GM18867 (cell line): ENCODE measurements at regions not wholly inside any gene's neighbourhood (a gene's known extent, or its start where the extent isn't known, plus 50 kb on each side); places are given as distances from the start of the nearest gene placed in this dataset.

Experiments used
- ATAC-seq: cut with Tn5 transposase; IDR thresholded peaks from one replicate; pipeline ENCODE4 v1.9.1; 2021; ENCODE audit warnings: mild to moderate bottlenecking, moderate library complexity; ENCODE audit not compliant: unreplicated experiment

DNA sequence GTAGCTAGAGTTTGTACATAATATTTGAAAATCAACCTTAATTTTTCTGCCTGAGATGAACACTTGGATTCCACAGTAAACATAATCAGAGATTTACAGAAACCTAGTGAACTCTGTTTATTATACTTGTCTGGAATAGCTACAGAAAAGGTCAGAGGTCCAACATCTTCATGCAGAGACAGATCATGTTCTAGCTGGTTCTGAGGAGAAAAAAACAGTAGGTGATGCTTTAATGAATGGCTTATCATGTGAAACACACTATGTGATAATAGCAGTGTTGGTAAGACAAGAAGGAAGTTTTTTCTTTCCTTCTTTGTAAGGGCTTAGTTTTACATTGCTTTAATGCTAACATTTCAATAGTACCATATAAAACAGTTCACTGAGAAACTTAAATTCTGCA lies 846.4 kb upstream of the ZEB2 start:
- ATAC-seq: no peak

DNA sequence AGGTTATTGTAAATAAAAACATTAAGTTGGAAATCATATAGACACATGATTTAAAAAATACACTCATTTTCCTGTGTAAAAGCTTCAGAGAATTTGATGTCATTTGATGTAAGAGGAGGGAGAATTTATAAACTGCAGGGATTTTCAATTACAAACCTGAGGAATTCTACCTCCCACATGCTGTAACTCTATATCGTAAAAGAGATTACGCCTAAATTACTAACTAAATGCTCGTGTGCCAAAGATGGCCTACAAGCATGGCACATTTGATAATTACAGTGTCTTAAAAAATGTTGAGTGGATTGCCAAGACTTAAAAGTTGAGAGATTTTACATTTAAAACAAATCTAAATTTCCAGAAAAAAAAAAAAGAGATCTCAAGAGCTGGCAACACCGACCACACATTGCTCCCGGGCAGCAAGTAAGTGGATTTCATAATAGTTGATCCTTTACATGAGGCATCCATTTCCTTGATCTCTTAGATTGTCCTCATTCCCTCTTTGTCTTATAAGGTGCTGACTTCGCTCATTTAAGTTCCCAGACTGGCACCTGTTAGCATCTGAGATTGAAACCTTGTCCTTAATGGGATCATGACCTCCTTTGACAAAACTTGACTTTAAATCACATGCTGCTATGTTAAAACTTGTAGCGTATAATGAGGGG lies 840.3 kb upstream of the ZEB2 start:
- ATAC-seq: no peak

DNA sequence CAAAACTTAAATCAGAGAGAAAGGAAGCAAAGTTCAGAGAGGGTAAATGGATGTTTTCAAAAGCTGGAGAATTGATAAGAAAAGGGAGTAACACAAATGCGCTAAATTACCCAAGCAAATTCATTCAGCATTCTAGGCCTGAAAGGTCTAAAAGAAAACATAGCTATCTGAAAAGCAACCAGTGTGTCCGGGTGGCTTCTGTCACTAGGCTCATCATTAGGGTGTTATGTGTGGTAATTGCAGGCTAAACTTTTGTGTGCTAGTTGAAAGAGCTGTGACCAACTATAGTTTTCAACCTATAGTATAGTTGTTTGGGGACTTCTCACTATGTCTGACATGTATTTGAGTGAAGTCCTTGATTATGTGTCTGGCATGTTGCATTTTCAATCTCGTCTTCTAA lies 839.6 kb upstream of the ZEB2 start:
- ATAC-seq: no peak

DNA sequence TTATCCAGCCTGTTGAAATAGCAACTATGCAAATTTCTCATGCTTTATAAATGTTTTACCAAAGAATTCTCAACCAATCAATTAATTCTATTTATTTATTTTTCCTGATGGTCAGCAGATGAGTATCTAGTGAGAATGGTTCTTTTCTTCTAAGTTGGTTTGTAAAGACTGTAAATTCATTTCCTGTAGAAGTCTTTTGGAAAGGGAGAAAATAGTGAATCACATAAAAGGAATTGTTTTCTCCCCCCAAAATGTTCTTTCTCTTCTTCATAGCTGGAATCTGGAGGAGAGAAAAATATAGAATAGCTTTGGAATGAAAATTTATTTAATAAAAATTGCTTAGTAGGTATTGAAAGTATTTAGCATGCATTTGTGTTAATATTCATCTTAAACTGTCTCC lies 836.1 kb upstream of the ZEB2 start:
- ATAC-seq: no peak

DNA sequence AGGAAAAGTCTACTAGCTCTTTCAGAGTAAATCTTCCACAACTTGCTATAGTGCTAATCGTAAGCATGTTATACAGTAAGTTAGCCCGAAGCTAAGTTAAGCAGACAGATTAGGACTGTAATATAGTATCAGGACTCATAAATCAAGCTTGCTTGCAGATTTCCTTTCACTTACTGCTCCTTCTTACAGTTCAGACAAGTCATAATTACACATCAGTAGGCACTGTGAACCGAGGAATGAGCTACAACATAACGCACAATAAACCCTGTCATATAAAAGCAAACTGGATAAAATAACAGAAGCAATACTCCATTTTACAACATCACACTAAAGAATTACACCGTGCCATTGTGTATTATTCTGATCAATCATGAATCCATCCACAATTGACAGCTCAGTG lies 832.6 kb upstream of the ZEB2 start:
- no peak for ATAC-seq

DNA sequence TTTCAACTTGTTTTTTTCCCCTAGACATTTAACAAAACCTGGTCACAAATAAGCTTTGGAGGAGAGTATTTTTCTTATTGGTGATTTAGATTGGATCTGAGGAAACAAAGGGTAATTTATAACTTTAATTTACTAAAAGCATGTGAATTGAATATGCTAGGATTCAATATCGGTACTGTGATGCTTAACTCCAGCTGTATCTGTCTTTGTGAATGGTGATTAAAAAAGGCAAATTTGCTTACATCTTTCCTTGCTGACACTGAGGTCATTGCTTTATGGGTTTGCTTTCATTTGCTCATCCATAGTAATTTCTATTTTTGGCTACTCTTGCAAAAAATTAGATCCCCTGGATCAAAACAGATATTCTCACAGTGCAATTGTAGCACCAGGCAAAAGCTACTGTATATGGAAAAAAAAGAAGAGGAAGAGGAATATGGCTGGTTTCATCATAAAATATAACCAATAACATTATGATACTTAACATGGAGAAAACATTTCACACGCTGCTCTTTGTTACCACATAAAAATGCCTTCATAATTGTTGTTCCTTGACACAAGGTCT lies 832.0 kb upstream of the ZEB2 start:
- ATAC-seq: no peak

DNA sequence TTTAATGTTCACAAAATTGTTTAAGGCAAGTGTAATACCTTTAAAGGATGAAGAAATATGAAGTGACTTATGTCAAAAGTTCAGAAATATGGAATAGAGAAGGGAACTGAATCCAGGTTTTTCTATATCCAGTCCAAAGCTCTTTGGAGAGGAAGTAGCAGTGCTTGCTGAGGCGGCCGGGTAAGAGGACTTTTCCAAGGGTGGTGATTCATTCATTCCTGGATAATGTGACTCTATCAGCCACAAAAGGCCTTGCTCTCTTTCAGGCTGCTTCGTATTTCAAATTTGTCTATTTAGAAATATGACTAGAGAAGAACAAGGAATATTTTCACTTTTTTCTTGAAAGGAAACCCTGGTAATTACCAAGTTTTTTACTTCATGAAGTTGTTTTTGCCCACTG lies 830.1 kb upstream of the ZEB2 start:
- no peak for ATAC-seq

DNA sequence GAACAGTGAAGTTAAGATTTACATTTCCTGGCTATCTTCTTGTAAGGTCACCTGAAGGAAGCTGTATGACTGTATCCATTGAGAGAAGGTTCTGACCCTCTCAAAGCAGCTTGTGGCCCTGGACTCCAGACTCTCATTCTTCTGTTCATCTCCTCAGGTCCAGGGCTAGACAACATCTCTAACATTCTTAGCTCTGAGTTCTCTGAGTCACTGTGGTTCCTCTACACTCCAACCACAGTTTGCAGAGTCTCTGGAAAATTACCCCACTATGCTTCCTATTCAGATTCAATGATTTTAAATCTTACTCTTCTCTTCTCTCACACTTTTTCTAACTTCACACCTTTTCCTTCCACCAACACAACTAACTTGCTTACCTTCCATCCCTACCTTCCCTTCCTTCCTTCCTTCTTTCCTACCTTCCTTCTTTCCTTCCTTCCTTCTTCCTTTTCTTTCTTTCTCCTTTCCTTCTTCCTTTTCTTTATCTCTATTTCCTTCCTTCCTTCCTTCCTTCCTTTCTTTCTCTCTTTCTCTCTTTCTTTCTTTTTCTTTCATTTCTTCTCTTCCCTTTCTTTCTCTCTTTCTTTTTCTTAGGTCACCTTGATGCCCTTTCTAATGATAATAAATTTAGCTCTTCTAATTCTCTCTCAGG lies 824.3 kb upstream of the ZEB2 start:
- ATAC-seq: no peak

DNA sequence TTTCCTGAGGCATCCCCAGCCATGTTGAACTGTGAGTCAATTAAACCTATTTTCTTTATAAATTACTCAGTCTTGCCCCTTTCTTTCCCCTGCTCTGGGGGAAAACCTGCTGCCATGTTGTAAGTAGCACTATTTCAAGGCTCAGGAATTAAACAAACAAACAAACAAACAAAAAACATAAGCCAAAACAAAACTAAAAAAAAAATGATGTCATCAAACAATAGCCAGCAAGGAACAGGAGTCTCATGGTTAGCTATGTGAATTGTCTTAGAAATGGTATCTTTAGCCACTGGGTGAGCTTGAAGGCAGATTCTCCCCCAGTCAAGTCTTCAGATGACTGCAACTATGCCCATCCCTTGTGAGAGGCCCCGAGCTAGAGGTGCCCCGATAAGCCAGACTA lies 823.4 kb upstream of the ZEB2 start:
- no peak for ATAC-seq

DNA sequence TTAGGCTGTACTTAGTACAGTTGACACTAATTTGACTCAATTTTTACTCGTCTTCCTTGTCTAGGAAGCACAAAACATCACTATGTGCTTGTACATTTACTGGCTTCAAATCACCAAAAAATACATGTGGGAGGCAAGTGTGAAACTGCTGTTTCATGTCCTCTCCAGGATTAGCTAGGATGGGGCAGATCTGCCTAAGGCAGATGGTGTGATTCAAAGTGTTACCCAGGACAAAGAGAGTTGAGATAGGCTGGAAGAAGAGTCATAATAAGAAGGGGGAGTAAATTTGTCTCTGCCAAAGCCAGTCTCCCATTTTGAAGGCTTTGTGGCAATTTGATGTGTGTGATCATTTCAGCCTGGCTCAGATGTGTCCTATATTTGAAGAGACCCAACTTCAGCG lies 821.6 kb upstream of the ZEB2 start:
- ATAC-seq: no peak

DNA sequence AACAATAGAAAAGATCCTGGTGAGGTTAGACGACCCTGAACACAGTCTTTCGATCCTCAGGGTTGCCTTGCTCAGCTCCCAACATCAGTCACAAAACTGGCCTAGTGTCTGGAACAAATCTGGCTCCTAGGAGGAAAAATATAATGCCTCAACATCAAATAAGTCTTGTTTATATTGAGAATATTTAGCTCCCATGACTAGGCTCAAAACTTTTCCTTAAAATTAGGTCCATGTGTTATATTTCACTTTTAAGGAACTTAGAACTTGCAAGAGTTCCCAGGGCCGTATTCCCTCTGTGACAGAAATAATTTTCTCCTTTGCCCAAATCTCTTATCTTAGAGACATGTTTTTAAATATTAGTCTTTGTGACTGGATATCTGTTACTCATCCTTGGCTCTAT lies 819.7 kb upstream of the ZEB2 start:
- no peak for ATAC-seq

DNA sequence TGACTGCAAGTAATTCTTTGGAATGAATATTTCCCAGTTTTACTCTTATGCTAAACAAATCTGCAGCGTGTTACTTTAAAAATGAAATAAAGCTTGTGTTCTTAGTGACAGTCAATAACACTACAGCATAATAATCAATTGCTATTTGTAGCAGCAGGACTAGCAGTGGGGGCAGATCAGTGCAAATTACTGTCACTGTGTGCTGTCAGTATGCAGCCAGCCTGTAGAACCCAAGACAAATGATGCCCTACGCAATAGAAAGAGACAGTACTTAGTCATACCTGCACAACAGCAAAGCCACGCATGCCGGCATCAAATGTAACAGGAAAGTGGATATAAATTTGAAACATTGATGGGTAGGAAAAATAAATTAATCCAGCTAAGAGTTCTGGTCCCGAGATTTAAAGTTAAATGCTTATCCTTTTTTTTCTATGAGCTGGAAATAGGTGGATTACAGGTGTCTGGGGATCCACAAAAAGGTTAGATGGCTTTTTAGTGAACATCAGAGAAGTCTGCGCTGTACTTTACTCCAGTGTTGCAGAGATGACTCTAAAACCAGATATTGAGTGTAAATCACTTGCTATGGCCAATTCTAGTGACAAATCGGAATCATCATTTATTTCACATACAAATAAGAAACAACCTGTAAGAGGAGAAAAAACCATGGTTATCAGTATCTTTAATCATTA lies 812.4 kb upstream of the ZEB2 start:
- no peak for ATAC-seq

DNA sequence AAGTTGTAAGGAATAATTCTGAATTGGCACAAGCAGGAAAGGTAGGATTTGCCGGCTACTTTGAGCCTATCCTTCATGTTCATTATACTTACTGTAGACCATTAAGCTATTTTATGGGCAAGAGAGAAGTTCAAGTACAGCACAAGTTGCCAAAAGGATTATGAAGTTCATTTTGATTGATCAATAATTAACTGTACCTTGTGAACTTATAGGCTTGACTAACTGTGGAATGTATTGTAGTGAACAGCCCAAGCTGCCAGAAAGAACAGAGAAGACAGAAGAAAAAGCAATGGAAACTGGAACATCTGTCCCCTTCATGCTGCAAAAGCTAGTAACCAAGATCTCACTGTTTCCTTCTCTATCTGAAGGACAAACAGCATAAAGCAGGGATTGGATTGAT lies 810.1 kb upstream of the ZEB2 start:
- no peak for ATAC-seq

DNA sequence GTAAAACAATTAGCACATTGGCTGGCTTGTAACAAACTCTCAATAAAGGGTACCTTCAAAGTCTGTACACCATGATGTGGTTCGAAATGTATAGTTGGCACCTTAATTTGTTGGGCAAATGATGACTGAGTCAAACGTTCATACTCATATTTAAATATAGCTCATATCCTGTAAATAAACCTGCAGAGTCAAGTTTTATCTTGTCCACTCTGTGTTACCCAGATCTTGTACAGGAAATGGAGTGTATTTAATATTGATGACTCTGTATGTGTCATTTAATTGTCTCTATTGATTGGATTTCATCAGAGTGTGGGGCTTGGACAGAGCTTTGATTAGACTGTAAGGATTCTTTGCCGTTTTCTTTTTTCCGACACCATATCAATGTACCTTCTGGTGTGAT lies 805.6 kb upstream of the ZEB2 start:
- no peak for ATAC-seq

DNA sequence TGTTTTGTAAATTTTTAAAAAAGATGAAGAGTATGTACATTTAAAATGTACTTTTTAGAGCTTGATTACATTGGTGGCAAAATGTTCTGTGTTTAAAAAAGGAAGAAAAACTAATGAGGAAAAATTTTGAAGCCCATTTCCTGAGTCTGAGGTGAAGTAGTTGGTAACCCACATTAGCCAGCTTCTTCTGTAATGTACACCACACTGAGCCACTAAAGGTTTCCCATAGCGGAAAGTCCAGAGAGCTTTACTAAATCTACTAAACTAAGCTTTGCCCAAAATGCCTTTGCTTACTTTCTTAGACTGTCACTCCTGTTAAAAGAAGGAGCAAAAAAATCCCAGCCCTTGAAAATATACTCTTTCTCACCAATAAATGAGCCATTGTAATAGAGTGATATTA lies 804.8 kb upstream of the ZEB2 start:
- no peak for ATAC-seq

DNA sequence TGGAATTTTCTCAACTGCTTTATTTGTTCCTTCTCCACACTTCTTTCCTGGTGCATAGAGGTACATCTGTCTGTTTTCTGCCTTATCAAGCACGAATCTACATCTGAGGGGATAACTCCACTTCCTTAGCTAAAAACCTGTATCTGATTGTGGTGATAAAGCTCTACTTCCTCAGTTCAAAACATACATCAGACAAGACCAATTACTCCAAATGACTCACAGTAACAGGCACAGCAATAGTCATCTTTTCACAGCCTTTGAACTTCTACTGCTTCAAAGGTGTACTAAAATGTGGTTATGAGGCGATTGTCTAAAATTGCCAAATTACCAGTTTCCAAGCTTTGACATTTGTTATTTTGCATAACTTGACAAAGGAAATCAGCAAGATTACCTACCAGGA lies 803.6 kb upstream of the ZEB2 start:
- no peak for ATAC-seq

DNA sequence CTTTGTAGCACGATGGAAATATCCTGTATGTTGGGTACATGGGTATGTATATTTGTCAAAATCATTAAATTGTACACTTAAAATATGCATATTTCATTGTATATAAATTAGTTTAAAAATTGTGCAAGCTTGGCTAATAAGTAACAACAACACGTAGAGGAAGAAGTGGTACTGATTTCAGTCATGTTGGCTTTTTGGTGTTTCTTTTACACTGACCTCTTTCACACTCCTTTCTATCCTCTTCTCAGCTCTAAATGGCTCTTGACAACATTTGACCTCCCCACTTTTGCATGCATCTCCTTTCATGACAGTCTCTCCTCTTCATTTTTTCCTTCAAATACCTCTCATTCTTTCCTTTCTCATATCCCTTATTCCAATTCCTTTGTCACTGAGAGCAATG lies 801.4 kb upstream of the ZEB2 start:
- ATAC-seq: no peak

DNA sequence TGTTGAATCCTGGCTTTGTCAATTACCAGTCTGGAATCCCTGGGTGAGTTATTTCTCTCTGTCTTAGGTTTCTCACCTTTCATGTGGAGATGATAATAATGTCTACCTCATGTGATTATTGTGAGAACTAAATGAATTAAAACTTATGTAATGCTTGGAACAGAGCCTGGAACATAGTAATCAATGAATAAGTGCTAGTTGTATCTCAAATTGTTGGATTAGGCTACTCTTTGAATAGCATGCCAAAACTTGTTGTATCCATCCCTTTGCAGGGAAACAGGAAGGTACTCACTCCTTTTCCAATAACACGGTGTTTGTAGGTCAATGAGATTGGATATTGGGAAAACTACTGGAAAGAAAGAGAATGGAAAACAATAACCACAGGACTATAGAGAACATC lies 796.6 kb upstream of the ZEB2 start:
- ATAC-seq: no peak

DNA sequence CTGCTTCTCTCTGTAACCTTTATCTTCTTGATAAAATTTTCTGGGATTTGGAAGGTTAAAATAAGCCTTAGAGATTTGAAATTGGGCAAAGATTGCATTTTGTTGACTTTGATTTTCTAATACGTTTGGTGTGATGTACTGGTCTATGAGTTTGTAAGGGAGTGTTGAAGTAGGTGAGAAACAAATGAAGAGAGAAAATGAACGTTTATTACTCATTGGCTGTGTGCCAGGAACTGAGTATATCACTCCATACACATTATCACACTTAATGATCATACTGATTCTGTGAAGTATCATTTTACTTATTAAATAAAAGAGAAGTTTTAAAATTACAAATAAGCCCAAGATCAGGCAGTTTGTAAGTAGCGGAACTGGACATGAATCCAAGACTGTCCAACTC lies 795.1 kb upstream of the ZEB2 start:
- no peak for ATAC-seq

DNA sequence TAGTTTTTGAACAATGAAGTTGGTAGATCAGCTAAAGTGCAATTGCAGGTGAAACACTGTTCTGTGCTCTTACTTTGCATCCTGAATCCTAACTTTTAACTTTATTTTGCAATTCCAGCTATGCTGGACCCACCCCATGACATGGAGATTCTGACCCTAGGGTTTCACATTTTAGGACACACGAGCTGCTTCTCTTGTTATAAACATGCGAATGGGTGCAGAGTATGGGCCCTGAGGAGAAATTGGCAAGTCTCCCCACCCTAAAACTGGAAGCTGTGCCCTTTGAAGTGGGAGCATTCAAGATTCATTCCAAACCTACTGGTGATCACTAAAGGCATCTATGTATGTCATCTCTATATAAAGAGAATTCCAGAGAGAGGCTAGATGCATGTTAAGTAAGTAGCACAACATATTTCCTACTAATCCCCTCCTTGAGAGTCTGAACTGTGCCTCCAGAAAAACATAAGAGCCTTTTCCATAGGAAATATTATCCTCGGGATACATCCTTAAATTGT lies 794.3 kb upstream of the ZEB2 start:
- ATAC-seq: no peak

DNA sequence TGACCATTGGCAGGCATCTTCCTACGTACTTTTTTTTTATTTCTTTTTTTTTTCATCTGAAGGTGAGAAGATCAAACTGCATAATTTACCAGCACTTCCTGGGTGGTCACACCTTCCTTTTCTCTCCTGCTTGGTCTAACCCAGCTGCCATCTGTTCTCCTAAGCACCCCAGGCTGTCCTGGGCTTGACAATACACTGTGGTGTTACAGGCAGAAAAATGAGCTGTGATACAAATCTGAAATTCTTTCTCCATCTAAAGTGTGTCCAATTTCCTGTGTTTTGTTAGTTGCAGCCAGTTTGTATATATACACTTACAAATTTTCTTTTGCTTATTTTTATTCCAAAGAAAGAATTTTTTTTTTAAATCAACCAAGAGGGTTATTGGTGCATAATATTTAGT lies 786.0 kb upstream of the ZEB2 start:
- no peak for ATAC-seq

DNA sequence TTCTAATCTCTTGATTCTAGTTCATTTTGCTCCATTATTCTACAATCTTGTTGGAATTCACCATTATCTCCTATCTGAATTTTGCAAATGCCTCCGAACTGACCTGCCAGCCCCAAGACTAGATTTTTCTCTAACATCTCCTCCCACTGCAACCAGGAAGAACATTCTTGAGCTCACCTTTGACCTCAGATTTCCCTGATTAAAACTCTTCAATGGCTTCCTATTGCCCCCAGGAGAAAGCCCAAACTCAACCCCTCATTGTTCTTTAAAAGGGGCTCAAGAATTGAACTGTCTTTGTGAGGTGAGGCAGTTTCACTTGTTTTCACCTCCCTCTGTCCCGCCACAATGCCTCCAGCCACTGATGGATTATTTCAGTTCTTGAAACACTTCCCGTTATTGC lies 784.6 kb upstream of the ZEB2 start:
- ATAC-seq: no peak
